Ishikawa (cell line): ENCODE measurements at regions not wholly inside any gene's neighbourhood (a gene's known extent, or its start where the extent isn't known, plus 50 kb on each side); places are given as distances from the start of the nearest gene placed in this dataset.

Source experiments
- CEBPB ChIP-seq: IDR thresholded peaks from 2 replicates; pipeline ENCODE4 v1.6.1; 2012
- CREB1 ChIP-seq: IDR thresholded peaks from 2 replicates; pipeline ENCODE4 v1.6.1; 2012; ENCODE audit warnings: low read depth
- EGR1 ChIP-seq: IDR thresholded peaks from 2 replicates; pipeline ENCODE4 v1.6.1; 2012
- EP300 ChIP-seq: IDR thresholded peaks from 2 replicates; pipeline ENCODE4 v1.6.1; 2012; ENCODE audit warnings: borderline replicate concordance
- FOXM1 ChIP-seq: IDR thresholded peaks from 2 replicates; pipeline ENCODE4 v1.6.1; 2012; ENCODE audit warnings: low read depth, borderline replicate concordance
- NFIC ChIP-seq: IDR thresholded peaks from 2 replicates; pipeline ENCODE4 v1.6.1; 2012
- RAD21 ChIP-seq: IDR thresholded peaks from 2 replicates; pipeline ENCODE4 v1.6.1; 2012; ENCODE audit warnings: low read depth
- TAF1 ChIP-seq: IDR thresholded peaks from 2 replicates; pipeline ENCODE4 v1.6.1; 2012; ENCODE audit warnings: low read depth, mild to moderate bottlenecking
- TCF12 ChIP-seq: IDR thresholded peaks from 2 replicates; pipeline ENCODE4 v1.6.1; 2012; ENCODE audit warnings: low read depth
- TEAD4 ChIP-seq: IDR thresholded peaks from 2 replicates; pipeline ENCODE4 v1.6.1; 2012
- YY1 ChIP-seq: IDR thresholded peaks from 2 replicates; pipeline ENCODE4 v1.6.1; 2012; ENCODE audit warnings: low read depth
- ZBTB7A ChIP-seq: IDR thresholded peaks from 2 replicates; pipeline ENCODE4 v1.6.1; 2012; ENCODE audit warnings: low read depth
- TF ChIP-seq, protein P1 (sequence below): IDR thresholded peaks from 2 replicates; pipeline ENCODE4 v1.6.1; 2012
- TF ChIP-seq, protein P2 (sequence below): IDR thresholded peaks from 2 replicates; pipeline ENCODE4 v1.6.1; 2012; ENCODE audit warnings: low read depth, mild to moderate bottlenecking
- TF ChIP-seq, protein P3 (sequence below): IDR thresholded peaks from 2 replicates; pipeline ENCODE4 v1.6.1; 2012

DNA sequence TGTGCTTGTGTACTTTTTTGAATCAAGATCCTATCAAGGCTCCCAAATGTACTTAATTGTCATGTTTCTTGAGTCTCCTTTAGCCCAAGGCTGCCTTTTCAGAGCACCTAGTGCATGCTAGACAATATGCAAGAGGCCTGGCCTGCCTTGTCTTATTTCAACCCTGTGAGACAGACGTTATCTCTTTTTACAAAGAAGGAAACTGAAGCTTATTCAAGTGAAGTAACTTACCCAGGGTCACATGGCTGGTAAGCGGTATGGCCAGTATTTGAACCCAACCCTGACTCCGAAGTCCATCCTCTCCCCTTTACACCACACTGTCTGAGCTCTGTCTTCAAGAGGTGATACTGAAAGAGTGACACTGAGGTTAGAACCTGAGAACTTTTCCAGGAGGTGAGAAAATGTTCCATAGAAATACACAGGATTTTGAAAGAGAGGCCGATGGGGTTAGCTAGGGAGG is 505.1 kb downstream of the FOXO1 start:
- no peak for TF ChIP-seq FOXM1
- TF ChIP-seq, protein P1, sequence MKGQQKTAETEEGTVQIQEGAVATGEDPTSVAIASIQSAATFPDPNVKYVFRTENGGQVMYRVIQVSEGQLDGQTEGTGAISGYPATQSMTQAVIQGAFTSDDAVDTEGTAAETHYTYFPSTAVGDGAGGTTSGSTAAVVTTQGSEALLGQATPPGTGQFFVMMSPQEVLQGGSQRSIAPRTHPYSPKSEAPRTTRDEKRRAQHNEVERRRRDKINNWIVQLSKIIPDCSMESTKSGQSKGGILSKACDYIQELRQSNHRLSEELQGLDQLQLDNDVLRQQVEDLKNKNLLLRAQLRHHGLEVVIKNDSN: no peak
- no peak for TF ChIP-seq TCF12
- TF ChIP-seq RAD21: no peak
- TF ChIP-seq, protein P2, sequence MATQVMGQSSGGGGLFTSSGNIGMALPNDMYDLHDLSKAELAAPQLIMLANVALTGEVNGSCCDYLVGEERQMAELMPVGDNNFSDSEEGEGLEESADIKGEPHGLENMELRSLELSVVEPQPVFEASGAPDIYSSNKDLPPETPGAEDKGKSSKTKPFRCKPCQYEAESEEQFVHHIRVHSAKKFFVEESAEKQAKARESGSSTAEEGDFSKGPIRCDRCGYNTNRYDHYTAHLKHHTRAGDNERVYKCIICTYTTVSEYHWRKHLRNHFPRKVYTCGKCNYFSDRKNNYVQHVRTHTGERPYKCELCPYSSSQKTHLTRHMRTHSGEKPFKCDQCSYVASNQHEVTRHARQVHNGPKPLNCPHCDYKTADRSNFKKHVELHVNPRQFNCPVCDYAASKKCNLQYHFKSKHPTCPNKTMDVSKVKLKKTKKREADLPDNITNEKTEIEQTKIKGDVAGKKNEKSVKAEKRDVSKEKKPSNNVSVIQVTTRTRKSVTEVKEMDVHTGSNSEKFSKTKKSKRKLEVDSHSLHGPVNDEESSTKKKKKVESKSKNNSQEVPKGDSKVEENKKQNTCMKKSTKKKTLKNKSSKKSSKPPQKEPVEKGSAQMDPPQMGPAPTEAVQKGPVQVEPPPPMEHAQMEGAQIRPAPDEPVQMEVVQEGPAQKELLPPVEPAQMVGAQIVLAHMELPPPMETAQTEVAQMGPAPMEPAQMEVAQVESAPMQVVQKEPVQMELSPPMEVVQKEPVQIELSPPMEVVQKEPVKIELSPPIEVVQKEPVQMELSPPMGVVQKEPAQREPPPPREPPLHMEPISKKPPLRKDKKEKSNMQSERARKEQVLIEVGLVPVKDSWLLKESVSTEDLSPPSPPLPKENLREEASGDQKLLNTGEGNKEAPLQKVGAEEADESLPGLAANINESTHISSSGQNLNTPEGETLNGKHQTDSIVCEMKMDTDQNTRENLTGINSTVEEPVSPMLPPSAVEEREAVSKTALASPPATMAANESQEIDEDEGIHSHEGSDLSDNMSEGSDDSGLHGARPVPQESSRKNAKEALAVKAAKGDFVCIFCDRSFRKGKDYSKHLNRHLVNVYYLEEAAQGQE: no peak
- TF ChIP-seq ZBTB7A: no peak
- TF ChIP-seq TEAD4: no peak
- no peak for TF ChIP-seq CREB1
- TF ChIP-seq EGR1: no peak
- no peak for TF ChIP-seq CEBPB
- TF ChIP-seq, protein P3, sequence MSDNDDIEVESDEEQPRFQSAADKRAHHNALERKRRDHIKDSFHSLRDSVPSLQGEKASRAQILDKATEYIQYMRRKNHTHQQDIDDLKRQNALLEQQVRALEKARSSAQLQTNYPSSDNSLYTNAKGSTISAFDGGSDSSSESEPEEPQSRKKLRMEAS: no peak
- no peak for TF ChIP-seq EP300
- no peak for TF ChIP-seq NFIC
- TF ChIP-seq YY1: no peak
- TF ChIP-seq TAF1: no peak

DNA sequence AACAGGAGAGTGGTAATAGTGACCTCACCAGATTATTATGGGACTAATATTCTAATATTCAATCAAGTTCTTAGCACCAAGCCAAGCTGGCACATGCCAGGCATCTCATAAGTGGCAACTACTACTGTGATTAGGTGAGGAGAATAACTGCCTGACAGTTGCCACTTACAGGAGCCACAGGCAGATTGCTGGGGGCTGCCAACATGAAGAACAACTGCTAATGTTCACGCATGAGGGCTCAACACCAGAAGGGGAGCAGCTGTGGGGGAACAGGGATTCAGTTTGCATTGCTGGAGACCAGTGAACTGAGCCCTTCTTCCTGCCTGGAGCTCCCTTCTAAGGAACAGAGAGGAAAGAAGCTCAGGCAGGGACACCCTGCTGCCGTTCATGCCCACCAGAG is 504.5 kb downstream of the FOXO1 start:
- TF ChIP-seq, protein P1: no peak
- TF ChIP-seq FOXM1 (no peak), EP300 (no peak), TEAD4 (no peak), TAF1 (no peak), TCF12 (no peak), RAD21 (no peak), YY1 (no peak), EGR1 (no peak)
- TF ChIP-seq, protein P3: no peak

DNA sequence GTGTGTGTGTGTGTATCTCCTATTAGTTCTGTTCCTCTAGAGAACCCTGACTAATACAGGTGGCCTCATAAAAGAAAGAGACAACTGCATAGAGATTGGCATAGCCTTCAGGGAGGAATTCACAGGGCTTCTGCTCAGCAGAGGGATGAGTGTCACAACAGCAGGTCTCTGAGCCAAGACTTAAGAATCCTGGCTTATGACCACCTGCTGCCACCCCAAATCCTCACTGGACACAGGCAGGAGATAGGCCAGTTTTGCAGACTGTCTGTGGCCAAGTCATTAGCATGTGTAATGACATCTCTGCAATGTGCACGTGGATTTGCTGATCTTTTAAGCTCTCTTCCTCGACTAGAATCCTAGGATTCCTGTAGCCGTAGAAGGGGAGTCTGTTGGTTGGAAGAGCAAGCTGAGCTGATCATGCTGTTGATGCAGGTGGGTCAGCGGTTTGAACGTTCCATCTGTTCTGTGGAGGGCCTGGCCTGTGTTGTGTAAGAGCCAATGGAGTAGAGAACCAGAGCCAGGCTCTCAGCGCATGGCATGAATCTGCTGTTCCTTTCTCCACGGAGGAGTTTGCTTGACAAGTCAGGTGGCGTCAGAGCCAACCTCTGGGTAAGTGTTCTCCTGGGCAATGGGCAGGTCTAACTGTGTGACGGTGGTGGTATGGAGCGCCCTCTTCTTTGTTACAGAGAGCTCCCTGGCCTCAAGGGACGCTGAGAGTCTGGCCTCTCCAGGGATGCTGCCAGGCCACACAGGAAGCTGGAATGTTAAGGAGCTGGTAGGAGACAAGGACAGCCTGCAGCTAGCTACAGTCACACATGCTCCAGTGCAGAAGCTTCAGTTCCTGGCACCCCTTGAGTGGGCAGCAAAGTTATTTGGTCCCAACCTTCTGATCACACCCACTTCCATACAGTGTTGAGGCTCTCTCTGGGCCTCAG is 503.1 kb downstream of the FOXO1 start:
- TF ChIP-seq TCF12 (no peak), CREB1 (no peak), CEBPB (no peak), TEAD4 (no peak), EP300 (no peak), RAD21 (no peak), NFIC (no peak), FOXM1 (no peak)
- TF ChIP-seq, protein P1: no peak
- TF ChIP-seq, protein P3: no peak

DNA sequence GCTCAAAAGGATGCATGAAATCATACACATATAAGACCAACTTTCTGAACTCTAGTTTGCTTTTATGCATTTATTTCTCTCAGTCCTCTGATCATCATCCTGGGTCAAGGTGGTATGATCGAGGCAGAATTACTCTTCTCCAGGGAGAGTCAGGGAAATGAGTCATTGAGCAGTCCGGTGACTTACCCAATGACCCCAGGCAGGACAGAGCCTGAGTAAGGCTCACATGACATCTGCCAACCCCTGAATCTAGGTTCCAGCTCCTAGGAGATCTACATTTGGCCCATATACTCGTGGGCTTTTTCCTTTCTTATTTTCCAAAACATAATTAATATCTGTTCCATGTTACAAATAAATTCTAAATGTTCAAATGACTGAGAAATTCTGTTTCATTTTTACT is 502.3 kb downstream of the FOXO1 start:
- TF ChIP-seq TEAD4 (no peak), TAF1 (no peak), NFIC (no peak), TCF12 (no peak), YY1 (no peak), EP300 (no peak), FOXM1 (no peak), RAD21 (no peak), EGR1 (no peak), CREB1 (no peak), CEBPB (no peak), ZBTB7A (no peak)
- TF ChIP-seq, protein P3: no peak
- TF ChIP-seq, protein P2: no peak
- TF ChIP-seq, protein P1: no peak
